Activated T-cell treated with anti-CD3 and anti-CD28 coated beads, Interleukin-2, amount 50 U/mL, for 48 hours (primary cell): ENCODE measurements at regions not wholly inside any gene's neighbourhood (a gene's known extent, or its start where the extent isn't known, plus 50 kb on each side); places are given as distances from the start of the nearest gene placed in this dataset.
A peak's percentile ranks its signal among the peaks of the same experiment; 100 is the strongest.
"Not testable (repeated sequence)": the region's sequence is repeated elsewhere in the genome, so short reads cannot be mapped to it uniquely, and the experiment has no call there.

Experiments
- DNase-seq, 2 experiments: peaks; one replicate each; pipeline ENCODE4 v3.0.0-alpha.2; 2020

- no peak for DNase-seq
Measured at GRCh38 chr9:7336356-7337065, 463.1 kb downstream of the DMAC1 start.

- DNase-seq, result no peak
Measured at GRCh38 chr9:7333719-7334118, 465.9 kb downstream of the DMAC1 start.

- DNase-seq, result no peak
Measured at GRCh38 chr9:7332780-7333179, 466.8 kb downstream of the DMAC1 start.

- no peak for DNase-seq
Measured at GRCh38 chr9:7328453-7328852, 471.1 kb downstream of the DMAC1 start.

GRCh38 chr9:7325995-7326394, 473.6 kb downstream of the DMAC1 start:
- no peak for DNase-seq

- no peak for DNase-seq
Measured at GRCh38 chr9:7324152-7324598, 475.4 kb downstream of the DMAC1 start.

GRCh38 chr9:7320841-7321240, 478.7 kb downstream of the DMAC1 start:
- no peak for DNase-seq

- DNase-seq, result no peak
Measured at GRCh38 chr9:7320139-7320538, 479.4 kb downstream of the DMAC1 start.

GRCh38 chr9:7318920-7319319, 480.7 kb downstream of the DMAC1 start:
- no peak for DNase-seq

- DNase-seq, result no peak
Measured at GRCh38 chr9:7316967-7317366, 482.6 kb downstream of the DMAC1 start.

GRCh38 chr9:7316166-7316795, 483.3 kb downstream of the DMAC1 start:
- no peak for DNase-seq

GRCh38 chr9:7315746-7316145, 483.8 kb downstream of the DMAC1 start:
- no peak for DNase-seq

- DNase-seq, result no peak
Measured at GRCh38 chr9:7315116-7315515, 484.5 kb downstream of the DMAC1 start.

GRCh38 chr9:7313389-7313788, 486.2 kb downstream of the DMAC1 start:
- DNase-seq, result no peak

GRCh38 chr9:7309051-7309450, 490.5 kb downstream of the DMAC1 start:
- DNase-seq, result not testable (repeated sequence)

GRCh38 chr9:7305677-7306076, 493.9 kb downstream of the DMAC1 start:
- no peak for DNase-seq

GRCh38 chr9:7304627-7304995, 495.0 kb downstream of the DMAC1 start:
- DNase-seq, result no peak

GRCh38 chr9:7303907-7304626, 495.5 kb downstream of the DMAC1 start:
- no peak for DNase-seq

GRCh38 chr9:7300484-7300883, 499.1 kb downstream of the DMAC1 start:
- DNase-seq, result no peak

- DNase-seq, result peak; percentile 53 to 54
Measured at GRCh38 chr9:7298123-7298522, 501.5 kb downstream of the DMAC1 start.

GRCh38 chr9:7297521-7297920, 502.1 kb downstream of the DMAC1 start:
- DNase-seq, result no peak

GRCh38 chr9:7293091-7293490, 506.5 kb downstream of the DMAC1 start:
- no peak for DNase-seq

- DNase-seq, result no peak
Measured at GRCh38 chr9:7289773-7290172, 509.8 kb downstream of the DMAC1 start.

GRCh38 chr9:7287986-7288385, 511.6 kb downstream of the DMAC1 start:
- no peak for DNase-seq
